ENCODE measurements at regions not wholly inside any gene's neighbourhood (a gene's known extent, or its start where the extent isn't known, plus 50 kb on each side); places are given as distances from the start of the nearest gene placed in this dataset.

- DNase-seq (ENCODE audit: low read depth in 4 of 4, low spot score in 1 of 4), result no peak
Measured at GRCh38 chr15:29959384-29960137, 123.2 kb upstream of the GOLGA8J start.

- no peak for DNase-seq (ENCODE audit: low read depth in 4 of 4, low spot score in 1 of 4)
Measured at GRCh38 chr15:29952225-29952624, 130.0 kb upstream of the TJP1 start.

GRCh38 chr15:29945943-29946596 is 123.8 kb upstream of the TJP1 start:
- no peak for DNase-seq (ENCODE audit: low read depth in 4 of 4, low spot score in 1 of 4)

- DNase-seq (ENCODE audit: low read depth in 4 of 4, low spot score in 1 of 4), result no peak
Measured at GRCh38 chr15:29944925-29945324, 122.7 kb upstream of the TJP1 start.

GRCh38 chr15:29942548-29942947 is 120.3 kb upstream of the TJP1 start:
- DNase-seq (ENCODE audit: low read depth in 4 of 4, low spot score in 1 of 4), result no peak

GRCh38 chr15:29942143-29942542 is 119.9 kb upstream of the TJP1 start:
- no peak for DNase-seq (ENCODE audit: low read depth in 4 of 4, low spot score in 1 of 4)

GRCh38 chr15:29939404-29939803 is 117.1 kb upstream of the TJP1 start:
- DNase-seq (ENCODE audit: low read depth in 4 of 4, low spot score in 1 of 4), result no peak

GRCh38 chr15:29938361-29939335 is 116.4 kb upstream of the TJP1 start:
- DNase-seq (ENCODE audit: low read depth in 4 of 4, low spot score in 1 of 4), result no peak

GRCh38 chr15:29937956-29938355 is 115.7 kb upstream of the TJP1 start:
- DNase-seq (ENCODE audit: low read depth in 4 of 4, low spot score in 1 of 4), result no peak

- DNase-seq (ENCODE audit: low read depth in 4 of 4, low spot score in 1 of 4), result no peak
Measured at GRCh38 chr15:29936353-29937049, 114.2 kb upstream of the TJP1 start.

- DNase-seq (ENCODE audit: low read depth in 4 of 4, low spot score in 1 of 4), result no peak
Measured at GRCh38 chr15:29935296-29936004, 113.2 kb upstream of the TJP1 start.

- DNase-seq (ENCODE audit: low read depth in 4 of 4, low spot score in 1 of 4), result no peak
Measured at GRCh38 chr15:29934251-29934650, 112.0 kb upstream of the TJP1 start.

- no peak for DNase-seq (ENCODE audit: low read depth in 4 of 4, low spot score in 1 of 4)
Measured at GRCh38 chr15:29933042-29933803, 111.0 kb upstream of the TJP1 start.

GRCh38 chr15:29926083-29926388 is 103.8 kb upstream of the TJP1 start:
- no peak for DNase-seq (ENCODE audit: low read depth in 4 of 4, low spot score in 1 of 4)

GRCh38 chr15:29925227-29926082 is 103.2 kb upstream of the TJP1 start:
- DNase-seq (ENCODE audit: low read depth in 4 of 4, low spot score in 1 of 4), result peak in 2 of 4 experiments; percentile 19 to 21

- no peak for DNase-seq (ENCODE audit: low read depth in 4 of 4, low spot score in 1 of 4)
Measured at GRCh38 chr15:29924750-29925149, 102.5 kb upstream of the TJP1 start.

- no peak for DNase-seq (ENCODE audit: low read depth in 4 of 4, low spot score in 1 of 4)
Measured at GRCh38 chr15:29922191-29922590, 99.9 kb upstream of the TJP1 start.

- DNase-seq (ENCODE audit: low read depth in 4 of 4, low spot score in 1 of 4), result no peak
Measured at GRCh38 chr15:29921130-29921601, 98.9 kb upstream of the TJP1 start.

GRCh38 chr15:29920515-29920914 is 98.2 kb upstream of the TJP1 start:
- no peak for DNase-seq (ENCODE audit: low read depth in 4 of 4, low spot score in 1 of 4)

Measured in stimulated activated CD4-positive, alpha-beta T cell treated with anti-CD3 and anti-CD28 coated beads, Interleukin-1b, Interleukin-23, amount 100 ng/mL, for 24 hours (primary cell).